ENCODE measurements at regions not wholly inside any gene's neighbourhood (a gene's known extent, or its start where the extent isn't known, plus 50 kb on each side); places are given as distances from the start of the nearest gene placed in this dataset.

GRCh38 chr6:14578994-14579393 is 461.4 kb downstream of the CD83 start:
- TF ChIP-seq POLR2AphosphoS5 (IDR thresholded peaks at IDR 0.05) (no peak), POLR2A (IDR thresholded peaks at IDR 0.05; ENCODE audit: low read depth) (no peak)
- TF ChIP-seq, protein P1, sequence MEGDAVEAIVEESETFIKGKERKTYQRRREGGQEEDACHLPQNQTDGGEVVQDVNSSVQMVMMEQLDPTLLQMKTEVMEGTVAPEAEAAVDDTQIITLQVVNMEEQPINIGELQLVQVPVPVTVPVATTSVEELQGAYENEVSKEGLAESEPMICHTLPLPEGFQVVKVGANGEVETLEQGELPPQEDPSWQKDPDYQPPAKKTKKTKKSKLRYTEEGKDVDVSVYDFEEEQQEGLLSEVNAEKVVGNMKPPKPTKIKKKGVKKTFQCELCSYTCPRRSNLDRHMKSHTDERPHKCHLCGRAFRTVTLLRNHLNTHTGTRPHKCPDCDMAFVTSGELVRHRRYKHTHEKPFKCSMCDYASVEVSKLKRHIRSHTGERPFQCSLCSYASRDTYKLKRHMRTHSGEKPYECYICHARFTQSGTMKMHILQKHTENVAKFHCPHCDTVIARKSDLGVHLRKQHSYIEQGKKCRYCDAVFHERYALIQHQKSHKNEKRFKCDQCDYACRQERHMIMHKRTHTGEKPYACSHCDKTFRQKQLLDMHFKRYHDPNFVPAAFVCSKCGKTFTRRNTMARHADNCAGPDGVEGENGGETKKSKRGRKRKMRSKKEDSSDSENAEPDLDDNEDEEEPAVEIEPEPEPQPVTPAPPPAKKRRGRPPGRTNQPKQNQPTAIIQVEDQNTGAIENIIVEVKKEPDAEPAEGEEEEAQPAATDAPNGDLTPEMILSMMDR (IDR thresholded peaks at IDR 0.05), result no peak
